Peyer's patch (tissue), 4 donors: ENCODE measurements at regions not wholly inside any gene's neighbourhood (a gene's known extent, or its start where the extent isn't known, plus 50 kb on each side); places are given as distances from the start of the nearest gene placed in this dataset.

ENCODE experiments used
- CTCF ChIP-seq, 6 experiments: fragments of 450-650 bp in 4 of 6; fragments of 200-600 bp in 2 of 6; sonication (generic) in 1 of 6; IDR thresholded peaks; one replicate each; pipeline ENCODE4 v1.5.1; 2017 to 2019; ENCODE audit warnings: antibody characterized with exemption in 6 of 6, mild to moderate bottlenecking in 3 of 6, moderate library complexity in 1 of 6
- POLR2A ChIP-seq, 2 donors: fragments of 450-650 bp; IDR thresholded peaks; one replicate each; pipeline ENCODE4 v1.5.1; 2017; ENCODE audit warnings: antibody characterized with exemption in 2 of 2, mild to moderate bottlenecking in 2 of 2, moderate library complexity in 2 of 2

DNA sequence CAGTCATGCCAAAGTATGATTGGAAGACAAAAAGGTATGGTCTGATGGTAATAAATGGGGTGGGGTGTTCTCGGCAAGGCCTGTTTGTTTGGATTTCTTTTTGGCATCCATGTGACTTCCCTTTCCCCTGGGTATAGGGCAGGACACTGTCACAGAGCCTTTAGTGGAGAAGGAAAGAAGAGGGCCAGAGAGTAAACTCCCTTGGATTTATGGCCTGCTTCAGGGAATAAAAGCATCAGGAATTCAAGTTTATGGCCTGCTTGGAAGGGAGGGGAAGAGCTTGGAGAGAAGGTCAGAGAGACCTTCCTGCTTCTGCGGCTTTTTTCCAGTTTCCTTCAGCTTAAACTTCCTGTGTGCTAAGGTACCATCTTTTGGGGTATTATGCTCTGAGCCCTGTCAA lies 179.4 kb upstream of the ADAMTS9 start:
- TF ChIP-seq CTCF (IDR thresholded peaks at IDR 0.05) (no peak), POLR2A (IDR thresholded peaks at IDR 0.05) (no peak)
